ENCODE measurements at regions not wholly inside any gene's neighbourhood (a gene's known extent, or its start where the extent isn't known, plus 50 kb on each side); places are given as distances from the start of the nearest gene placed in this dataset.
A peak's percentile ranks its signal among the peaks of the same experiment; 100 is the strongest.

- TF ChIP-seq CREB1 (IDR thresholded peaks at IDR 0.05; ENCODE audit: low read depth) (no peak), TAF1 (IDR thresholded peaks at IDR 0.05; ENCODE audit: low read depth) (no peak), TCF12 (IDR thresholded peaks at IDR 0.05; ENCODE audit: low read depth) (no peak), YY1 (IDR thresholded peaks at IDR 0.05; ENCODE audit: low read depth) (no peak), EP300 (IDR thresholded peaks at IDR 0.05; ENCODE audit: borderline replicate concordance) (no peak), MAX (IDR thresholded peaks at IDR 0.05) (no peak), REST (IDR thresholded peaks at IDR 0.05; ENCODE audit: low read depth) (no peak), CEBPB (IDR thresholded peaks at IDR 0.05) (no peak), USF1 (IDR thresholded peaks at IDR 0.05) (peak; percentile 36; the same call in 1 of the 2 replicates)
These were observed 57.8 kb upstream of the ID2 start for GRCh38 chr2:8623958-8624591.
